C4-2B (cell line): ENCODE measurements at regions not wholly inside any gene's neighbourhood (a gene's known extent, or its start where the extent isn't known, plus 50 kb on each side); places are given as distances from the start of the nearest gene placed in this dataset.
A peak's percentile ranks its signal among the peaks of the same experiment; 100 is the strongest.

Source experiments
- CTCF ChIP-seq: fragments of 450-650 bp; conservative IDR thresholded peaks from 2 replicates; pipeline ENCODE4 v1.5.1; 2017; ENCODE audit warnings: mild to moderate bottlenecking
- ZFX ChIP-seq: fragments of 450-650 bp; IDR thresholded peaks from 2 replicates; pipeline ENCODE4 v1.6.1; 2017

- peak; percentile 97 for TF ChIP-seq CTCF
- TF ChIP-seq ZFX: no peak
These were observed 611.3 kb upstream of the SALL1 start for GRCh38 chr16:51762081-51762996.
